MM.1S (cell line): ENCODE measurements at regions not wholly inside any gene's neighbourhood (a gene's known extent, or its start where the extent isn't known, plus 50 kb on each side); places are given as distances from the start of the nearest gene placed in this dataset.

Source experiments
- CTCF ChIP-seq: fragments of 300-600 bp; sonication (generic); IDR thresholded peaks from 2 replicates; pipeline ENCODE4 v1.5.1; 2016; ENCODE audit warnings: antibody characterized with exemption, low read length, mixed read lengths
- EZH2 ChIP-seq: fragments of 300-600 bp; sonication (generic); optimal IDR thresholded peaks from 2 replicates; pipeline ENCODE3; 2017; ENCODE audit warnings: low read depth, mild to moderate bottlenecking, antibody characterized with exemption, low read length, mixed read lengths
- EZH2phosphoT487 ChIP-seq: fragments of 300-600 bp; sonication (generic); IDR thresholded peaks from 2 replicates; pipeline ENCODE4 v1.6.1; 2018; ENCODE audit warnings: antibody characterized with exemption, low read length

DNA sequence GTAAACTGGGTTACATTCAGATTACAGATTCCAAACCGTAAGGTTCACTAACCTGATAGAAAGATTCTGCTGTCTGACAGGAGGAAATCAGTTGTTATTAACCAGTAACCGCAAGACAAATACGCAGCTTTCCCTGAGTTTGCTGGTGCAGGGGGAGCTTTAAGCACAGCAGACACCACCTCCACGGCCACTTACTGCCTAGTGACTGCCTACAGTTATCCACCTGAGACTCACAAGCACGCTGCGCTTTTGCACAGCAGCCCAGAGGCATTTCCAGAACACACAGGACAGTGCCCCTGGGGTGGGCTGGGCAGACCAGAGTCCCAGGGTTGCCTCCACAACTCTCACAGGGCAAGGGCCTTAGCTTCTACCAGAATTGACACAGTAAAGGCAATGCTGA, 90.9 kb downstream of the CTTN start:
- TF ChIP-seq CTCF (no peak), EZH2phosphoT487 (no peak), EZH2 (no peak)
